Kidney (tissue), 13 donors: ENCODE measurements at regions not wholly inside any gene's neighbourhood (a gene's known extent, or its start where the extent isn't known, plus 50 kb on each side); places are given as distances from the start of the nearest gene placed in this dataset.
A peak's percentile ranks its signal among the peaks of the same experiment; 100 is the strongest.

Experiments used
- DNase-seq, 5 donors: peaks; one replicate each; pipeline ENCODE4 v3.0.0-alpha.2; 2013 to 2020
- FAIRE-seq: peaks from 2 replicates; lab custom pipeline; 2012; peaks lifted over from hg19 to GRCh38; lab: Jason Lieb, UNC
- H3K27ac ChIP-seq, 2 donors: one replicate each; pipeline ENCODE4 v1.7.0; 2013; ENCODE audit warnings: low read depth in 2 of 2, low read length in 2 of 2, inconsistent platforms in 1 of 2
- H3K27me3 ChIP-seq: one replicate; pipeline ENCODE4 v1.7.1; 2013; ENCODE audit warnings: low read length, inconsistent platforms; ENCODE audit not compliant: control insufficient read depth, insufficient read depth
- H3K36me3 ChIP-seq, 3 donors: one replicate each; pipeline versions ENCODE4 v1.7.0 to v1.7.1; 2013; ENCODE audit warnings: low read length in 3 of 3, control low read depth in 1 of 3, inconsistent platforms in 1 of 3; ENCODE audit not compliant: insufficient read depth in 3 of 3, control insufficient read depth in 2 of 3
- H3K4me1 ChIP-seq, 3 donors: one replicate each; pipeline versions ENCODE4 v1.7.0 to v1.7.1; 2013; ENCODE audit warnings: low read length in 3 of 3, inconsistent platforms in 1 of 3, low read depth in 1 of 3; ENCODE audit not compliant: control insufficient read depth in 2 of 3, insufficient read depth in 2 of 3
- H3K4me3 ChIP-seq, 3 donors: one replicate each; pipeline versions ENCODE4 v1.7.0 to v1.8.1; 2013; ENCODE audit warnings: low read length in 3 of 3, control low read depth in 1 of 3, inconsistent platforms in 1 of 3
- H3K9ac ChIP-seq, 3 donors: one replicate each; pipeline versions ENCODE4 v1.7.0 to v1.7.1; 2013; ENCODE audit warnings: low read length in 3 of 3, control low read depth in 1 of 3, inconsistent platforms in 1 of 3
- H3K9me3 ChIP-seq, 3 donors: one replicate each; pipeline versions ENCODE4 v1.7.0 to v1.7.1; 2013; ENCODE audit warnings: low read length in 3 of 3, control low read depth in 1 of 3, inconsistent platforms in 1 of 3; ENCODE audit not compliant: control insufficient read depth in 2 of 3, insufficient read depth in 1 of 3
- intact Hi-C: fragments of 100-400 bp; cut with DNase I; formaldehyde crosslinking; loops from one replicate; pipeline ENCODE4 v1.11.1; 2022
- TF ChIP-seq, protein P1 (sequence below): IDR thresholded peaks from 3 replicates; pipeline ENCODE4 v1.5.1; 2012; ENCODE audit warnings: mild to moderate bottlenecking, moderate library complexity, borderline replicate concordance; ENCODE audit not compliant: insufficient read depth; ENCODE audit errors: extremely low read depth
- donor health status: control.
- donor health status: control.
- donor health status: control.
- donor health status: control.
- donor health status: control.
- donor health status: DM: yes; HTN: yes; CAD: no.
- donor health status: Normal renal cell carcinoma (clear cell type).

DNA sequence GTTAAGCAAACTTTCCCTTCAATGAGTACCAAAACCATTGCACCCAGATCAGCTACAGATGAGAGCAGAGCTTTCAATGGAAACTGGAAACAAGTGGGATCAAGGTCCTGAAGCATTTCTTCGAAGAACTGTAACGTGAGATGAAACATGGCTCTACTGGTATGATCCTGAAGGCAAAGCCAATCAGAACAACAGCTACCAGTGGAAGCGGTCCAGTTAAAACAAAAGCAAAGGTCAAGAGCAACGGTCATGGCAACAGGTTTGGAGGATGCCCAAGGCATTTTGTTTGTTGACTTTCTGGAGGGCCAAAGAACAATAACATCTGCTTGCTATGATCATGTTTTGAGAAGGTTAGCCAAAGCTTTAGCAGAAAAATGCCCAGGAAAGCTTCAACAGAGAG is 137.9 kb upstream of the CPSF6 start:
- peaks cover 0 to 22% (median 7%) of the 10 kb centered on the region in 3 donors for H3K4me1 ChIP-seq
- H3K27ac ChIP-seq, result no peak overlapping the region
- DNase-seq (no peak), FAIRE-seq (no peak)
- H3K9ac ChIP-seq, result no peak overlapping the region
- H3K36me3 ChIP-seq, result no peaks in the 10 kb centered on the region
- TF ChIP-seq, protein P1, sequence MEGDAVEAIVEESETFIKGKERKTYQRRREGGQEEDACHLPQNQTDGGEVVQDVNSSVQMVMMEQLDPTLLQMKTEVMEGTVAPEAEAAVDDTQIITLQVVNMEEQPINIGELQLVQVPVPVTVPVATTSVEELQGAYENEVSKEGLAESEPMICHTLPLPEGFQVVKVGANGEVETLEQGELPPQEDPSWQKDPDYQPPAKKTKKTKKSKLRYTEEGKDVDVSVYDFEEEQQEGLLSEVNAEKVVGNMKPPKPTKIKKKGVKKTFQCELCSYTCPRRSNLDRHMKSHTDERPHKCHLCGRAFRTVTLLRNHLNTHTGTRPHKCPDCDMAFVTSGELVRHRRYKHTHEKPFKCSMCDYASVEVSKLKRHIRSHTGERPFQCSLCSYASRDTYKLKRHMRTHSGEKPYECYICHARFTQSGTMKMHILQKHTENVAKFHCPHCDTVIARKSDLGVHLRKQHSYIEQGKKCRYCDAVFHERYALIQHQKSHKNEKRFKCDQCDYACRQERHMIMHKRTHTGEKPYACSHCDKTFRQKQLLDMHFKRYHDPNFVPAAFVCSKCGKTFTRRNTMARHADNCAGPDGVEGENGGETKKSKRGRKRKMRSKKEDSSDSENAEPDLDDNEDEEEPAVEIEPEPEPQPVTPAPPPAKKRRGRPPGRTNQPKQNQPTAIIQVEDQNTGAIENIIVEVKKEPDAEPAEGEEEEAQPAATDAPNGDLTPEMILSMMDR, result no peak
- no peak overlapping the region for H3K4me3 ChIP-seq
- intact Hi-C loops, result no loop called here
- no peaks in the 10 kb centered on the region for H3K9me3 ChIP-seq
- H3K27me3 ChIP-seq, result no peaks in the 10 kb centered on the region

DNA sequence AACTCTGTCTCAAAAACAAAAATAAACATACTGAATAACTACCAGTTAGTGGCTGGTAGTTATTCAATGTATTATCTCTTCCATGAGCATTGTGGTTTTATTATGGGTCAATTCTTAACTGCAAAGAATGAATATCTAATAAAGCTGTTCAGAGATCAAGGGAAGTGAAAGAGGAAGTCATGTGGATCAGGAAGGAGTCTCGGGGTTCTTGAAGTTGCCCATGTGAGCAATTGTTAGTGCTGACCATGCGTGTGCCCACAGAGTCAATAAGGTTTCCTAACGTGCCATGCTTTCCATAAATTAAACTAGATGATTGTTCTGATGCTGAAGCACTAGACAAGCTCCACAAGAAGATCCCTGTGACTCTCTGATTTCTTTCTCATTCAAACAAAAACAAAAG is 136.5 kb upstream of the CPSF6 start:
- intact Hi-C loops, result no loop called here
- DNase-seq (no peak), FAIRE-seq (no peak)
- no peak overlapping the region for H3K4me3 ChIP-seq
- no peaks in the 10 kb centered on the region for H3K9me3 ChIP-seq
- peaks cover 0 to 26% (median 10%) of the 10 kb centered on the region in 3 donors for H3K4me1 ChIP-seq
- TF ChIP-seq, protein P1, result no peak
- H3K27me3 ChIP-seq, result no peaks in the 10 kb centered on the region
- no peaks in the 10 kb centered on the region for H3K36me3 ChIP-seq
- H3K27ac ChIP-seq, result no peak overlapping the region
- no peak overlapping the region for H3K9ac ChIP-seq

DNA sequence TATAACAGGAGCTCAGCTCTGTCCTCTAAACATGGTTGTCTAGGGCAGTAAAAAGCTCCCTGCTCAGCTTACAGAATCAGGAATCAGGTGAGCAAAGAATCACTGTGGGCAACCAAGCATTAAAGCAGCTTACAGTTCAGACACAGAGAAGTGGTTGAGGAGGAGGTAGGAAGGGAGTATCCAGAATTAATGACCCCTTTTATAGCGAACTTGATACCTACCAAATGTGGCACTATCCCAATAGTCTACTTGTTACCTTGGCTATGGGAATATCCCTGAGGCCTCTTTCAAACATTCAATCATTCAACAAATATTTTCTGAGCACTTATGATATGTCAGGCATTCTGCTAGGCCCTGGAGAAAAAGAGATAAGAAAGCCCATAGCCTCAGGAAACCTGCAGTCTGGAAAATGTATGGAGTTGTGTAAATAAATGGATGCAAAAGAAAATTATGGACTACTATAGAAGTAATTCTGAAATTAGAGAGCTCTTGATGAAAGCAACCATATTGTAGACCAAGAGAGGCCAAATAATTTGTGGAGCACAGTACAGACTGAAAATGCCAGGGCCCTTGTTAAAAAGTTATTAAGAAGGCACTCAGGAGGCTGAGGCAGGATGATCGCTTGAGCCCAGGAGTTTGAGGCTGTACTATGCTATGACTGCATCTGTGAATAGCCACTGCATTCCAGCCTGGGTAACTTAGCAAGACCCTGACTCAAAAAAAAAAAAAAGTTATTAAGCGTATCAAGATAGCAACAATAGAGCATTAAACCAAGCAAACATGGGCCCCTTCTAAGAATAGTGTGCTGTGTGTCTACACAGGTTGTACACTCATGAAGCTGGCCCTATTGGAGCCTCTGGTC is 134.0 kb upstream of the CPSF6 start:
- Histone ChIP-seq H3K4me3 (no peak overlapping the region), H3K27me3 (no peaks in the 10 kb centered on the region), H3K9me3 (no peaks in the 10 kb centered on the region), H3K36me3 (no peaks in the 10 kb centered on the region), H3K9ac (no peak overlapping the region), H3K4me1 (peaks cover 0 to 26% (median 15%) of the 10 kb centered on the region in 3 donors), H3K27ac (peak overlapping the region in 1 of 2 donors; percentile 53)
- intact Hi-C loops, result no loop called here
- TF ChIP-seq, protein P1, result no peak
- DNase-seq (peak in 4 of 5 donors; percentile 65 to 94 (median 81)), FAIRE-seq (no peak)
